H1 (cell line): ENCODE measurements at regions not wholly inside any gene's neighbourhood (a gene's known extent, or its start where the extent isn't known, plus 50 kb on each side); places are given as distances from the start of the nearest gene placed in this dataset.

ENCODE experiments used
- CTCF ChIA-PET: fragments of 300-600 bp; sonication (Branson Sonifier 250); formaldehyde crosslinking; loops from one replicate; lab custom pipeline; 2021; ENCODE audit not compliant: partially characterized antibody; lab: Charles Lee
- POLR2A ChIA-PET: fragments of 300-600 bp; sonication (Branson Sonifier 250); formaldehyde crosslinking; loops from one replicate; lab custom pipeline; 2021; ENCODE audit warnings: inconsistent platforms; ENCODE audit not compliant: partially characterized antibody; lab: Charles Lee
- DNase-seq, 2 experiments: peaks; one replicate each; pipeline versions ENCODE4 v3.0.0 to v3.0.0-alpha.2; 2010 to 2022; ENCODE audit warnings: low spot score in 2 of 2, low read depth in 1 of 2, mixed read lengths in 1 of 2
- FAIRE-seq: peaks from 2 replicates; lab custom pipeline; 2011; peaks lifted over from hg19 to GRCh38; lab: Jason Lieb, UNC
- H2AFZ ChIP-seq: 2 replicates; pipeline ENCODE4 v1.8.1; 2012; ENCODE audit warnings: low read length, inconsistent platforms
- H2AK5ac ChIP-seq: 2 replicates; pipeline ENCODE4 v1.6.1; 2013; ENCODE audit warnings: low read depth, low read length
- H2BK120ac ChIP-seq: replicated peaks from 2 replicates; pipeline ENCODE3; 2013; ENCODE audit warnings: low read depth, low read length, inconsistent platforms
- H2BK12ac ChIP-seq: 2 replicates; pipeline ENCODE4 v1.6.1; 2013; ENCODE audit warnings: low read depth, low read length
- H2BK15ac ChIP-seq: 2 replicates; pipeline ENCODE4 v1.6.1; 2013; ENCODE audit warnings: low read length
- H2BK20ac ChIP-seq: 2 replicates; pipeline ENCODE4 v1.6.1; 2013; ENCODE audit warnings: low read length
- H2BK5ac ChIP-seq: 2 replicates; pipeline ENCODE4 v1.6.1; 2013; ENCODE audit warnings: low read depth, low read length
- H3K14ac ChIP-seq: 2 replicates; pipeline ENCODE4 v1.6.1; 2013; ENCODE audit warnings: inconsistent platforms; ENCODE audit not compliant: insufficient read length
- H3K18ac ChIP-seq: 2 replicates; pipeline ENCODE4 v1.6.1; 2013; ENCODE audit warnings: low read length; ENCODE audit errors: extremely low read depth
- H3K23ac ChIP-seq: 2 replicates; pipeline ENCODE4 v1.6.1; 2013; ENCODE audit warnings: inconsistent platforms; ENCODE audit not compliant: insufficient read length
- H3K23me2 ChIP-seq: 2 replicates; pipeline ENCODE4 v1.6.1; 2013; ENCODE audit warnings: low read depth, low read length
- H3K27ac ChIP-seq: 2 replicates; pipeline ENCODE4 v1.6.1; 2011; ENCODE audit warnings: low read depth, low read length, inconsistent platforms
- H3K27me3 ChIP-seq, 4 experiments: replicated peaks in 1 of 4; 1 replicate in 1 of 4; 2 replicates in 3 of 4; pipeline versions ENCODE4 v1.6.1 to v1.8.1; 2011 to 2013; ENCODE audit warnings: low read length in 3 of 4, mild to moderate bottlenecking in 3 of 4, inconsistent platforms in 2 of 4, mixed read lengths in 2 of 4, moderate library complexity in 1 of 4; ENCODE audit not compliant: control insufficient read depth in 3 of 4, insufficient read depth in 3 of 4; ENCODE audit errors: extremely low read depth in 1 of 4
- H3K36me3 ChIP-seq, 4 experiments: 2 replicates each; pipeline versions ENCODE4 v1.6.1 to v1.8.1; 2011 to 2013; ENCODE audit warnings: mild to moderate bottlenecking in 4 of 4, low read length in 3 of 4, moderate library complexity in 2 of 4, control low read depth in 1 of 4, inconsistent platforms in 1 of 4; ENCODE audit not compliant: insufficient read depth in 4 of 4, control insufficient read depth in 2 of 4
- H3K4ac ChIP-seq: replicated peaks from 2 replicates; pipeline ENCODE3; 2013; ENCODE audit warnings: low read length, low read depth, mixed read lengths, inconsistent platforms; ENCODE audit not compliant: insufficient read length
- H3K4me1 ChIP-seq, 4 experiments: replicated peaks in 1 of 4; 1 replicate in 1 of 4; 2 replicates in 3 of 4; pipeline versions ENCODE4 v1.6.1 to v1.8.1; 2011 to 2013; ENCODE audit warnings: low read length in 3 of 4, inconsistent platforms in 2 of 4, mixed read lengths in 1 of 4; ENCODE audit not compliant: insufficient read depth in 4 of 4, control insufficient read depth in 3 of 4
- H3K4me2 ChIP-seq, 2 experiments: 2 replicates each; pipeline versions ENCODE4 v1.6.1 to v1.8.1; 2011 to 2013; ENCODE audit warnings: low read depth in 2 of 2, low read length in 2 of 2, control low read depth in 1 of 2, inconsistent platforms in 1 of 2, mild to moderate bottlenecking in 1 of 2; ENCODE audit not compliant: insufficient read depth in 1 of 2
- H3K4me3 ChIP-seq, 4 experiments: fragments of 200-600, 300-600 bp in 1 of 4; sonication (generic), shearing (Covaris generic), sonication (Bioruptor Twin) in 1 of 4; 2 replicates each; pipeline versions ENCODE4 v1.5.1 to v1.8.1; 2011 to 2016; ENCODE audit warnings: low read length in 4 of 4, low read depth in 3 of 4, control low read depth in 2 of 4, inconsistent platforms in 2 of 4, mild to moderate bottlenecking in 2 of 4, mixed read lengths in 1 of 4, moderate library complexity in 1 of 4; ENCODE audit not compliant: insufficient read depth in 2 of 4; ENCODE audit errors: extremely low read depth in 1 of 4
- H3K56ac ChIP-seq: replicated peaks from 2 replicates; pipeline ENCODE3; 2013; ENCODE audit warnings: low read depth, mild to moderate bottlenecking, mixed read lengths, low read length, inconsistent platforms; ENCODE audit not compliant: insufficient read length
- H3K79me1 ChIP-seq: 2 replicates; pipeline ENCODE4 v1.6.1; 2013; ENCODE audit warnings: low read depth, low read length, control low read depth
- H3K79me2 ChIP-seq, 2 experiments: 2 replicates each; pipeline versions ENCODE4 v1.6.1 to v1.8.1; 2012 to 2013; ENCODE audit warnings: low read length in 2 of 2, mild to moderate bottlenecking in 2 of 2, inconsistent platforms in 1 of 2; ENCODE audit not compliant: insufficient read depth in 2 of 2, control insufficient read depth in 1 of 2
- H3K9ac ChIP-seq, 4 experiments: replicated peaks in 1 of 4; 1 replicate in 1 of 4; 2 replicates in 3 of 4; pipeline versions ENCODE4 v1.6.1 to v1.8.1; 2011 to 2013; ENCODE audit warnings: low read depth in 3 of 4, low read length in 3 of 4, control low read depth in 2 of 4, mild to moderate bottlenecking in 2 of 4, moderate library complexity in 2 of 4, inconsistent platforms in 1 of 4; ENCODE audit errors: extremely low read depth in 1 of 4
- H3K9me3 ChIP-seq, 2 experiments: 2 replicates each; pipeline versions ENCODE4 v1.6.1 to v1.8.1; 2012 to 2013; ENCODE audit warnings: mild to moderate bottlenecking in 2 of 2, moderate library complexity in 2 of 2, control low read depth in 1 of 2, inconsistent platforms in 1 of 2, low read depth in 1 of 2, low read length in 1 of 2, mixed read lengths in 1 of 2; ENCODE audit not compliant: insufficient read depth in 2 of 2
- H4K20me1 ChIP-seq, 2 experiments: replicated peaks in 1 of 2; 2 replicates each; pipeline versions ENCODE3 to v1.8.1; 2011 to 2013; ENCODE audit warnings: inconsistent platforms in 2 of 2, low read length in 2 of 2, mild to moderate bottlenecking in 1 of 2; ENCODE audit not compliant: insufficient read depth in 2 of 2, control insufficient read depth in 1 of 2
- H4K5ac ChIP-seq: 2 replicates; pipeline ENCODE4 v1.6.1; 2013; ENCODE audit warnings: low read length, low read depth, mixed read lengths, inconsistent platforms; ENCODE audit not compliant: insufficient read length
- H4K8ac ChIP-seq: 2 replicates; pipeline ENCODE4 v1.8.0; 2013; ENCODE audit warnings: mild to moderate bottlenecking, moderate library complexity, low read length, inconsistent platforms; ENCODE audit not compliant: insufficient read depth; ENCODE audit errors: extremely low read depth
- H4K91ac ChIP-seq: replicated peaks from 2 replicates; pipeline ENCODE3; 2013; ENCODE audit warnings: low read length, mixed read lengths, inconsistent platforms; ENCODE audit not compliant: insufficient read length
- CBX5 ChIP-seq: fragments of 300-800, 300-1000 bp; sonication (generic); IDR thresholded peaks from 2 replicates; pipeline ENCODE4 v1.7.1; 2016; ENCODE audit warnings: antibody characterized with exemption, low read length, low read depth
- EGR1 ChIP-seq: IDR thresholded peaks from 2 replicates; pipeline ENCODE4 v1.6.1; 2011; ENCODE audit warnings: low read depth, low read length, borderline replicate concordance
- FOSL1 ChIP-seq: IDR thresholded peaks from 2 replicates; pipeline ENCODE4 v1.6.1; 2011; ENCODE audit warnings: mild to moderate bottlenecking, low read depth, low read length, moderate library complexity; ENCODE audit not compliant: insufficient read depth
- GABPA ChIP-seq: IDR thresholded peaks from 2 replicates; pipeline ENCODE4 v1.6.1; 2011; ENCODE audit warnings: mild to moderate bottlenecking, low read length, moderate library complexity, borderline replicate concordance; ENCODE audit not compliant: insufficient read depth
- KDM4A ChIP-seq: IDR thresholded peaks from one replicate; pipeline ENCODE4 v1.7.1; 2012; ENCODE audit warnings: low read depth, mild to moderate bottlenecking, moderate library complexity, low read length, inconsistent platforms; ENCODE audit not compliant: severe bottlenecking
- POU5F1 ChIP-seq: IDR thresholded peaks from 2 replicates; pipeline ENCODE4 v1.6.1; 2011; ENCODE audit warnings: low read depth, mild to moderate bottlenecking, low read length, moderate library complexity
- RNF2 ChIP-seq: fragments of 200-900, 300-1000 bp; sonication (generic); IDR thresholded peaks from 2 replicates; pipeline ENCODE4 v1.7.1; 2016; ENCODE audit warnings: borderline replicate concordance, low read depth, mild to moderate bottlenecking, antibody characterized with exemption, low read length; ENCODE audit not compliant: poor library complexity, severe bottlenecking; ENCODE audit errors: missing control alignments
- SAP30 ChIP-seq: fragments of 300-600 bp; sonication (generic); IDR thresholded peaks from 2 replicates; pipeline ENCODE4 v1.7.1; 2012; ENCODE audit warnings: low read length, moderate library complexity, mild to moderate bottlenecking, inconsistent platforms; ENCODE audit not compliant: insufficient read depth, insufficient replicate concordance
- SIN3A ChIP-seq, 2 experiments: IDR thresholded peaks in 1 of 2; conservative IDR thresholded peaks in 1 of 2; 2 replicates each; pipeline ENCODE4 v1.6.1; 2011 to 2012; ENCODE audit warnings: low read length in 2 of 2, improper control_type of control experiment in 1 of 2, low read depth in 1 of 2, mild to moderate bottlenecking in 1 of 2
- SIX5 ChIP-seq: IDR thresholded peaks from 2 replicates; pipeline ENCODE4 v1.6.1; 2011; ENCODE audit warnings: mild to moderate bottlenecking, low read depth, low read length
- SP4 ChIP-seq: IDR thresholded peaks from 2 replicates; pipeline ENCODE4 v1.6.1; 2012; ENCODE audit warnings: low read length, inconsistent platforms
- TAF1 ChIP-seq: IDR thresholded peaks from 2 replicates; pipeline ENCODE4 v1.6.1; 2011; ENCODE audit warnings: mild to moderate bottlenecking, low read depth, low read length
- TAF7 ChIP-seq: optimal IDR thresholded peaks from 2 replicates; pipeline ENCODE3; 2011; ENCODE audit warnings: low read depth, mild to moderate bottlenecking, inconsistent platforms, low read length, moderate library complexity, borderline replicate concordance
- TCF12 ChIP-seq: IDR thresholded peaks from 2 replicates; pipeline ENCODE4 v1.6.1; 2011; ENCODE audit warnings: low read depth, mild to moderate bottlenecking, low read length
- TEAD4 ChIP-seq: IDR thresholded peaks from 2 replicates; pipeline ENCODE4 v1.6.1; 2012; ENCODE audit warnings: low read depth, low read length, inconsistent platforms, mixed read lengths
- WGBS, 2 experiments: shearing (Covaris generic) in 1 of 2; methylation state at CpG; one replicate each; pipeline versions ENCODE4 v1.1.6 to v1.1.7; 2013 to 2015; ENCODE audit warnings: low lambda C conversion rate in 2 of 2, mixed read lengths in 2 of 2, inconsistent platforms in 1 of 2, low coverage in 1 of 2, missing lambda C conversion rate in 1 of 2; ENCODE audit not compliant: insufficient replicate concordance in 2 of 2, insufficient coverage in 1 of 2, insufficient read length in 1 of 2; ENCODE audit errors: extremely low coverage in 1 of 2, missing lambda C conversion rate in 1 of 2; 5-methylcytosine and 5-hydroxymethylcytosine counted together

DNA sequence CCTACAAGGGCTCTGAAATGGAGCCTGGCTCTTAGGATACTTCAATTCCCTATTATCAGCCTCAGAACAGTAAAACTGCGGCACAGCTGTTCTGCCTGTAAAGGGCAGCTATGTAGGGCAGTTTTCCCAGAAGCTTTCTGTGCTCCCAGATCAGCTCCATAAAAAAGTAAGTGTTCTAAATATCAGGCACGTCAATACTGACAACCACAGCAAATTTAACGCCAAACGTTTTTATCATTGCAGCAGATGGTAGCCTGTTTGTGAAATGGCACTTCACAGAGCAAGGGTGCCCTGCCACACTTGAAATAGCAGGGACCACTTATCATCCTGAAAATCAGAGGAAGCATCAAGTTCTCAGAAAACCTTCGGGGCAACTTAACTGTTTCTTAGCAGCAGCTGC lies 54.8 kb upstream of the PTHLH start:
- CTCF ChIA-PET, result interaction anchor here (2.2 kb wide), 1 partner anchor 11 kb away, joined by 5 read pairs; no protein-coding TSS in a partner anchor
- no peak for TF ChIP-seq FOSL1
- no peak for TF ChIP-seq SAP30
- no peak for TF ChIP-seq TAF1
- no peak for TF ChIP-seq TCF12
- TF ChIP-seq TAF7, result no peak
- TF ChIP-seq SIX5, result no peak
- no peak for TF ChIP-seq RNF2
- no peak for TF ChIP-seq TEAD4
- no peak for TF ChIP-seq KDM4A
- no peak for TF ChIP-seq SIN3A (conservative IDR thresholded peaks at IDR 0.05 in 1 of 2, IDR thresholded peaks at IDR 0.05 in 1 of 2; ENCODE audit: low read depth in 1 of 2, low read length in 2 of 2)
- TF ChIP-seq EGR1, result no peak
- no peak for TF ChIP-seq SP4
- no peak for TF ChIP-seq GABPA
- TF ChIP-seq CBX5, result no peak
- no peak for TF ChIP-seq POU5F1

More for the DNA sequence above, 54.8 kb upstream of the PTHLH start:
- Histone ChIP-seq H3K56ac (no peak overlapping the region), H2BK15ac (no peak overlapping the region), H4K20me1 (no peaks in the 10 kb centered on the region), H2BK120ac (no peak overlapping the region), H2AK5ac (no peak overlapping the region), H3K23me2 (no peaks in the 10 kb centered on the region), H3K79me2 (no peaks in the 10 kb centered on the region), H3K4me3 (no peak overlapping the region), H3K27me3 (no peaks in the 10 kb centered on the region), H2BK20ac (no peak overlapping the region), H3K18ac (no peak overlapping the region), H3K4me1 (no peaks in the 10 kb centered on the region), H4K91ac (no peak overlapping the region), H4K8ac (no peak overlapping the region), H4K5ac (no peak overlapping the region), H3K27ac (no peak overlapping the region), H2BK5ac (no peak overlapping the region), H3K36me3 (no peaks in the 10 kb centered on the region), H3K23ac (no peak overlapping the region), H2BK12ac (no peak overlapping the region), H3K4me2 (no peak overlapping the region), H3K14ac (no peak overlapping the region), H2AFZ (no peak overlapping the region), H3K9ac (no peak overlapping the region), H3K9me3 (no peaks in the 10 kb centered on the region), H3K4ac (no peak overlapping the region), H3K79me1 (no peaks in the 10 kb centered on the region)
- DNase-seq, result no peak
- FAIRE-seq, result no peak
- WGBS, 2 experiments, result 92% methylated on average over 5 of the region's 5 CpGs; no CpG with 5 or more reads in 1 of the 2 experiments
- POLR2A ChIA-PET, result no interaction called here
